ENCODE measurements at regions not wholly inside any gene's neighbourhood (a gene's known extent, or its start where the extent isn't known, plus 50 kb on each side); places are given as distances from the start of the nearest gene placed in this dataset.

DNA sequence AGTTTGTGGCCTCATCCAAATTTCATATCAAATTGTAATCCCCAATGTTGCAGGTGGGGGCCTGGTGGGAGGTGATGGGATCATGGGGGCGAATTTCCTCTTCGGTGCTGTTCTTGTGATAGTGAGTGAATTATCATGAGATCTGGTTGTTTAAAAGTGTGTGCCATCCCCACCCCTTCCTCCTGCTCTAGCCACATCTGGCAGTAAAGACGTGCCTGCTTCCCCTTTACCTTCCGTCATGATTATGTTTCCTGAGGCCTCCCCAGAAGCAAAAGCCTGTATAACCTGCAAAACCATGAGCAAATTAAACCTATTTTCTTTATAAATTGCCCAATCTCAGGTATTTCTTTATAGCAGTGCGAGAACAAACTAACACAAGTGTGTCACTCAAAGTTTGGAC is 71.0 kb upstream of the MOCS2 start:
- H3K79me2 ChIP-seq (ENCODE audit: insufficient read depth, low read length) = no peaks in the 10 kb centered on the region
- H3K4me3 ChIP-seq (ENCODE audit: low read depth, low read length, poor library complexity, severe bottlenecking) = no peak overlapping the region
- no peak overlapping the region for H3K9ac ChIP-seq (ENCODE audit: low read length)
- no peaks in the 10 kb centered on the region for H3K9me2 ChIP-seq (ENCODE audit: low read depth, low read length)
- H2AFZ ChIP-seq (ENCODE audit: low read length) = no peak overlapping the region
- no peak for TF ChIP-seq EZH2 (IDR thresholded peaks at IDR 0.05; ENCODE audit: borderline replicate concordance, low read length)
- no peaks in the 10 kb centered on the region for H3K4me1 ChIP-seq (ENCODE audit: insufficient read depth, low read length, severe bottlenecking)
- no peak overlapping the region for H3K4me2 ChIP-seq (ENCODE audit: low read length)
- H3K27me3 ChIP-seq (ENCODE audit: insufficient read depth, low read length) = no peaks in the 10 kb centered on the region
- H3K36me3 ChIP-seq (ENCODE audit: insufficient read depth, low read length) = no peaks in the 10 kb centered on the region
- H3F3A ChIP-seq (ENCODE audit: insufficient read depth, low read length) = no peaks in the 10 kb centered on the region
- no peak overlapping the region for H3K27ac ChIP-seq (ENCODE audit: low read depth, low read length, poor library complexity, severe bottlenecking)
- no peaks in the 10 kb centered on the region; the same call in 1 of the 2 replicates for H3K9me3 ChIP-seq (ENCODE audit: low read length)
- H4K20me1 ChIP-seq (ENCODE audit: insufficient read depth, low read length) = no peaks in the 10 kb centered on the region

- Histone ChIP-seq H3K4me1 (ENCODE audit: insufficient read depth, low read length, severe bottlenecking) (no peaks in the 10 kb centered on the region), H3K79me2 (ENCODE audit: insufficient read depth, low read length) (no peaks in the 10 kb centered on the region), H3K4me2 (ENCODE audit: low read length) (no peak overlapping the region), H3K9me3 (ENCODE audit: low read length) (no peaks in the 10 kb centered on the region), H4K20me1 (ENCODE audit: insufficient read depth, low read length) (no peaks in the 10 kb centered on the region), H3K27ac (ENCODE audit: low read depth, low read length, poor library complexity, severe bottlenecking) (no peak overlapping the region), H3K27me3 (ENCODE audit: insufficient read depth, low read length) (no peaks in the 10 kb centered on the region), H3K36me3 (ENCODE audit: insufficient read depth, low read length) (no peaks in the 10 kb centered on the region), H3F3A (ENCODE audit: insufficient read depth, low read length) (no peaks in the 10 kb centered on the region), H2AFZ (ENCODE audit: low read length) (no peak overlapping the region), H3K4me3 (ENCODE audit: low read depth, low read length, poor library complexity, severe bottlenecking) (no peak overlapping the region), H3K9ac (ENCODE audit: low read length) (no peak overlapping the region), H3K9me2 (ENCODE audit: low read depth, low read length) (no peaks in the 10 kb centered on the region)
- TF ChIP-seq EZH2 (IDR thresholded peaks at IDR 0.05; ENCODE audit: borderline replicate concordance, low read length) (no peak), CTCF (IDR thresholded peaks at IDR 0.05; ENCODE audit: low read length) (no peak)
Observed at GRCh38 chr5:53180991-53181390, 71.4 kb upstream of the MOCS2 start.

GRCh38 chr5:53183880-53184279 is 74.3 kb upstream of the MOCS2 start:
- H3K4me1 ChIP-seq (ENCODE audit: insufficient read depth, low read length, severe bottlenecking) = no peaks in the 10 kb centered on the region
- no peaks in the 10 kb centered on the region for H3K36me3 ChIP-seq (ENCODE audit: insufficient read depth, low read length)
- no peak overlapping the region for H3K9ac ChIP-seq (ENCODE audit: low read length)
- no peaks in the 10 kb centered on the region for H3K27me3 ChIP-seq (ENCODE audit: insufficient read depth, low read length)
- H3K27ac ChIP-seq (ENCODE audit: low read depth, low read length, poor library complexity, severe bottlenecking) = no peak overlapping the region
- H4K20me1 ChIP-seq (ENCODE audit: insufficient read depth, low read length) = no peaks in the 10 kb centered on the region
- no peak overlapping the region for H3K4me3 ChIP-seq (ENCODE audit: low read depth, low read length, poor library complexity, severe bottlenecking)
- no peaks in the 10 kb centered on the region for H3F3A ChIP-seq (ENCODE audit: insufficient read depth, low read length)
- H2AFZ ChIP-seq (ENCODE audit: low read length) = no peak overlapping the region
- no peak for TF ChIP-seq CTCF (IDR thresholded peaks at IDR 0.05; ENCODE audit: low read length)
- TF ChIP-seq EZH2 (IDR thresholded peaks at IDR 0.05; ENCODE audit: borderline replicate concordance, low read length) = no peak
- H3K9me3 ChIP-seq (ENCODE audit: low read length) = no peaks in the 10 kb centered on the region
- no peak overlapping the region for H3K4me2 ChIP-seq (ENCODE audit: low read length)
- H3K79me2 ChIP-seq (ENCODE audit: insufficient read depth, low read length) = no peaks in the 10 kb centered on the region
- H3K9me2 ChIP-seq (ENCODE audit: low read depth, low read length) = no peaks in the 10 kb centered on the region

DNA sequence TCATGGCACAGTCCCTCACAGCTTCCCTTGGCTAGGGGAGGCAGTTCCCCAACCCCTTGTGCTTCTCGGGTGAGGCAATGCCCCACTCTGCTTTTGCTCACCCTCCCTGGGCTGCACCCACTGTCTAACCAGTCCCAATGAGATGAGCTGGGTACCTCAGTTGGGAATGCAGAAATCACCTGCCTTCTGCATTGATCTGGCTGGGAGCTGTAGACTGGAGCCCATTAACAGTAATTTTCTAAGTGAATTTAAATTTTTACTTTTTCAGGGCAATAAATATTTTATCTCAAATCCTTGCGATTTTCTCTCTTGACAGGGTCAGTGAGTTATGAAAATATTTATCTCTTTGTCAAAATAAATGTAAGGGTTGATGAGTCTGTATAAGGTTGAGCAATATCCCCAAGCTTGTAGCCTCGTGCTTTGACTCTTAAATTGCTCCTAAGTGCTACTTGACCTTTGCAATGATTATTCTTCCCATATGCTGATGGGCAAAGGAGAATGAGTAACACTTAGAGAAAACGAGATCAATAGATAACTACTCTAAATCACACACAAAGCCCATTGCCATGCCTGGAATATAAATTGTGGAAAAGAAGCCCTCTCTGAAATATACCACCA is 82.1 kb upstream of the MOCS2 start:
- H3K36me3 ChIP-seq (ENCODE audit: insufficient read depth, low read length) = no peaks in the 10 kb centered on the region
- H3K4me1 ChIP-seq (ENCODE audit: insufficient read depth, low read length, severe bottlenecking) = no peaks in the 10 kb centered on the region
- no peak for TF ChIP-seq EZH2 (IDR thresholded peaks at IDR 0.05; ENCODE audit: borderline replicate concordance, low read length)
- TF ChIP-seq CTCF (IDR thresholded peaks at IDR 0.05; ENCODE audit: low read length) = no peak
- no peaks in the 10 kb centered on the region for H3K9me2 ChIP-seq (ENCODE audit: low read depth, low read length)
- no peak overlapping the region for H3K27ac ChIP-seq (ENCODE audit: low read depth, low read length, poor library complexity, severe bottlenecking)
- H4K20me1 ChIP-seq (ENCODE audit: insufficient read depth, low read length) = no peaks in the 10 kb centered on the region
- no peak overlapping the region for H3K4me3 ChIP-seq (ENCODE audit: low read depth, low read length, poor library complexity, severe bottlenecking)
- no peaks in the 10 kb centered on the region for H3K79me2 ChIP-seq (ENCODE audit: insufficient read depth, low read length)
- H3K9me3 ChIP-seq (ENCODE audit: low read length) = no peaks in the 10 kb centered on the region
- no peak overlapping the region for H2AFZ ChIP-seq (ENCODE audit: low read length)
- H3K27me3 ChIP-seq (ENCODE audit: insufficient read depth, low read length) = no peaks in the 10 kb centered on the region
- H3K9ac ChIP-seq (ENCODE audit: low read length) = no peak overlapping the region
- no peaks in the 10 kb centered on the region for H3F3A ChIP-seq (ENCODE audit: insufficient read depth, low read length)
- H3K4me2 ChIP-seq (ENCODE audit: low read length) = no peak overlapping the region
